Activated T-cell treated with anti-CD3 and anti-CD28 coated beads, Interleukin-2, amount 50 U/mL, for 48 hours (primary cell): ENCODE measurements at regions not wholly inside any gene's neighbourhood (a gene's known extent, or its start where the extent isn't known, plus 50 kb on each side); places are given as distances from the start of the nearest gene placed in this dataset.
"Not testable (repeated sequence)": the region's sequence is repeated elsewhere in the genome, so short reads cannot be mapped to it uniquely, and the experiment has no call there.

Source experiments
- DNase-seq, 2 experiments: peaks; one replicate each; pipeline ENCODE4 v3.0.0-alpha.2; 2020

GRCh38 chr7:1300636-1301035 is 68.0 kb downstream of the UNCX start:
- no peak for DNase-seq

GRCh38 chr7:1301054-1301881 is 68.6 kb downstream of the UNCX start:
- DNase-seq, result no peak

- no peak for DNase-seq
Measured at GRCh38 chr7:1301882-1302251, 69.2 kb downstream of the UNCX start.

- DNase-seq, result no peak
Measured at GRCh38 chr7:1302936-1303335, 70.3 kb downstream of the UNCX start.

GRCh38 chr7:1304011-1304410 is 71.3 kb downstream of the UNCX start:
- DNase-seq, result not testable (repeated sequence)

GRCh38 chr7:1305873-1306272 is 73.2 kb downstream of the UNCX start:
- no peak for DNase-seq

- no peak for DNase-seq
Measured at GRCh38 chr7:1307828-1308227, 75.2 kb downstream of the UNCX start.

GRCh38 chr7:1309290-1309689 is 76.6 kb downstream of the UNCX start:
- DNase-seq, result no peak

- DNase-seq, result no peak
Measured at GRCh38 chr7:1309996-1310395, 77.3 kb downstream of the UNCX start.

GRCh38 chr7:1310936-1311335 is 78.3 kb downstream of the UNCX start:
- no peak for DNase-seq

GRCh38 chr7:1311406-1312135 is 78.9 kb downstream of the UNCX start:
- no peak for DNase-seq

- DNase-seq, result no peak
Measured at GRCh38 chr7:1312136-1313070, 79.7 kb downstream of the UNCX start.

- no peak for DNase-seq
Measured at GRCh38 chr7:1313613-1314012, 80.9 kb downstream of the UNCX start.

- DNase-seq, result no peak
Measured at GRCh38 chr7:1314021-1314907, 81.6 kb downstream of the UNCX start.

- DNase-seq, result no peak
Measured at GRCh38 chr7:1314908-1315450, 82.3 kb downstream of the UNCX start.

- no peak for DNase-seq
Measured at GRCh38 chr7:1316086-1316485, 83.4 kb downstream of the UNCX start.

- no peak for DNase-seq
Measured at GRCh38 chr7:1317646-1318045, 85.0 kb downstream of the UNCX start.

GRCh38 chr7:1318051-1318450 is 85.4 kb downstream of the UNCX start:
- DNase-seq, result no peak

GRCh38 chr7:1318661-1319060 is 86.0 kb downstream of the UNCX start:
- DNase-seq, result no peak

GRCh38 chr7:1320616-1321240 is 88.1 kb downstream of the UNCX start:
- no peak for DNase-seq
